H1 (cell line): ENCODE measurements at regions not wholly inside any gene's neighbourhood (a gene's known extent, or its start where the extent isn't known, plus 50 kb on each side); places are given as distances from the start of the nearest gene placed in this dataset.

Source experiments
- CBX8 ChIP-seq: fragments of 300-800, 300-1000 bp; sonication (generic); IDR thresholded peaks from 2 replicates; pipeline ENCODE4 v1.7.1; 2016; ENCODE audit warnings: low read depth, low read length, borderline replicate concordance
- CHD7 ChIP-seq: fragments of 300-600 bp; sonication (generic); IDR thresholded peaks from 2 replicates; pipeline ENCODE4 v1.7.1; 2012; ENCODE audit warnings: low read length, moderate library complexity, mild to moderate bottlenecking, inconsistent platforms; ENCODE audit not compliant: insufficient replicate concordance
- NRF1 ChIP-seq: IDR thresholded peaks from 2 replicates; pipeline ENCODE4 v1.6.1; 2011; ENCODE audit warnings: mild to moderate bottlenecking, low read depth, low read length, improper control_type of control experiment

GRCh38 chr10:78212786-78213175 lies 179.1 kb downstream of the RPS24 start (continued):
- TF ChIP-seq CHD7: no peak
- TF ChIP-seq NRF1: no peak
- TF ChIP-seq CBX8: no peak
